ENCODE measurements at regions not wholly inside any gene's neighbourhood (a gene's known extent, or its start where the extent isn't known, plus 50 kb on each side); places are given as distances from the start of the nearest gene placed in this dataset.

- Histone ChIP-seq H3K4me3 (no peak overlapping the region), H3K4me2 (no peak overlapping the region), H3K9me3 (no peaks in the 10 kb centered on the region), H3K27ac (no peak overlapping the region), H3K4me1 (no peaks in the 10 kb centered on the region)
- DNase-seq (ENCODE audit: low read depth in 1 of 2, low spot score in 1 of 2) = no peak
- FAIRE-seq = no peak
- CTCF ChIA-PET = no interaction called here
- TF ChIP-seq E2F6 (IDR thresholded peaks at IDR 0.05; ENCODE audit: borderline replicate concordance, low read depth) = no peak
- no peak for TF ChIP-seq BCL3 (IDR thresholded peaks at IDR 0.05)
- TF ChIP-seq POLR2A (IDR thresholded peaks at IDR 0.05; ENCODE audit: low read length) = no peak
- TF ChIP-seq EHMT2 (IDR thresholded peaks at IDR 0.05; ENCODE audit: low read depth) = no peak
- TF ChIP-seq NFE2L2 (conservative IDR thresholded peaks at IDR 0.05; ENCODE audit: low read length) = no peak
- TF ChIP-seq ESRRA (IDR thresholded peaks at IDR 0.05; ENCODE audit: borderline replicate concordance, low read length) = no peak
- TF ChIP-seq FOXS1 (CRISPR knock-in tag; IDR thresholded peaks at IDR 0.05) = no peak
- TF ChIP-seq POLR2AphosphoS2 (conservative IDR thresholded peaks at IDR 0.05; ENCODE audit: low read length) = no peak
- TF ChIP-seq HOXB5 (CRISPR knock-in tag; IDR thresholded peaks at IDR 0.05) = no peak
- no peak for TF ChIP-seq RNF2 (IDR thresholded peaks at IDR 0.05; ENCODE audit: borderline replicate concordance, low read depth)
- POLR2A ChIA-PET = no interaction called here
- ATAC-seq = no peak
Measured at GRCh38 chr1:69171248-69171647, 396.5 kb upstream of the LRRC7 start.

- H3K4me1 ChIP-seq = no peaks in the 10 kb centered on the region
- H3K9me3 ChIP-seq = no peaks in the 10 kb centered on the region
- DNase-seq (ENCODE audit: low read depth in 1 of 2, low spot score in 1 of 2) (no peak), ATAC-seq (no peak), FAIRE-seq (no peak)
- TF ChIP-seq ZFP36 (IDR thresholded peaks at IDR 0.05; ENCODE audit: borderline replicate concordance, partially characterized antibody) = no peak
- TF ChIP-seq EHF (CRISPR knock-in tag; IDR thresholded peaks at IDR 0.05) = no peak
- no peak for TF ChIP-seq HDAC2 (IDR thresholded peaks at IDR 0.05)
- no peak for TF ChIP-seq RNF2 (IDR thresholded peaks at IDR 0.05; ENCODE audit: borderline replicate concordance, low read depth)
- no peak for TF ChIP-seq HOXB13 (CRISPR knock-in tag; IDR thresholded peaks at IDR 0.05; ENCODE audit: low read depth)
- no peak for TF ChIP-seq POLR2A (IDR thresholded peaks at IDR 0.05; ENCODE audit: low read length)
- no peak for TF ChIP-seq ZC3H11A (IDR thresholded peaks at IDR 0.05)
- TF ChIP-seq RARB (CRISPR knock-in tag; IDR thresholded peaks at IDR 0.05) = no peak
- no peak for TF ChIP-seq MAX (IDR thresholded peaks at IDR 0.05)
- no peak for TF ChIP-seq PBX3 (IDR thresholded peaks at IDR 0.05)
- no peak for TF ChIP-seq TFCP2L1 (CRISPR knock-in tag; IDR thresholded peaks at IDR 0.05)
- no peak for TF ChIP-seq POLR2AphosphoS2 (conservative IDR thresholded peaks at IDR 0.05; ENCODE audit: low read length)
- no peak for TF ChIP-seq GATA3 (IDR thresholded peaks at IDR 0.05; ENCODE audit: borderline replicate concordance)
- TF ChIP-seq FOSB (CRISPR knock-in tag; IDR thresholded peaks at IDR 0.05) = no peak
- TF ChIP-seq USF2 (IDR thresholded peaks at IDR 0.05) = no peak
- TF ChIP-seq E2F6 (IDR thresholded peaks at IDR 0.05; ENCODE audit: borderline replicate concordance, low read depth) = no peak
- no peak for TF ChIP-seq EHMT2 (IDR thresholded peaks at IDR 0.05; ENCODE audit: low read depth)
- no peak for TF ChIP-seq EP300 (IDR thresholded peaks at IDR 0.05)
- ChIA-PET POLR2A (no interaction called here), CTCF (interaction anchor here (1.1 kb wide), 1 partner anchor 1052 kb away, joined by 3 read pairs; no protein-coding TSS in a partner anchor)
- H3K4me2 ChIP-seq = no peak overlapping the region
- H3K4me3 ChIP-seq = no peak overlapping the region
- no peak overlapping the region for H3K27ac ChIP-seq
- 13% methylated on average over 7 of the region's 7 CpGs for WGBS (ENCODE audit: missing lambda C conversion rate)
Measured at GRCh38 chr1:69172003-69173000, 395.4 kb upstream of the LRRC7 start.

Data from A549 (cell line).